Testis (tissue), 2 donors: ENCODE measurements at regions not wholly inside any gene's neighbourhood (a gene's known extent, or its start where the extent isn't known, plus 50 kb on each side); places are given as distances from the start of the nearest gene placed in this dataset.
A peak's percentile ranks its signal among the peaks of the same experiment; 100 is the strongest.

ENCODE experiments used
- DNase-seq: peaks from one replicate; pipeline ENCODE4 v3.0.0-alpha.2; 2019
- H3K27ac ChIP-seq, 2 donors: fragments of 200-600 bp; sonication (generic); one replicate each; pipeline ENCODE4 v1.5.1; 2019
- H3K27me3 ChIP-seq: fragments of 200-600 bp; sonication (generic); one replicate; pipeline ENCODE4 v1.5.1; 2019
- H3K36me3 ChIP-seq: fragments of 200-600 bp; sonication (generic); one replicate; pipeline ENCODE4 v1.5.1; 2017; ENCODE audit warnings: low read depth; ENCODE audit errors: missing control alignments
- H3K4me1 ChIP-seq: fragments of 200-600 bp; sonication (generic); one replicate; pipeline ENCODE4 v1.5.1; 2019
- H3K4me3 ChIP-seq, 2 donors: fragments of 200-600 bp; sonication (generic); one replicate each; pipeline ENCODE4 v1.5.1; 2017 to 2019
- H3K9me3 ChIP-seq: fragments of 200-600 bp; sonication (generic); one replicate; pipeline ENCODE4 v1.5.1; 2017
- CTCF ChIP-seq, 3 experiments: fragments of 450-650 bp in 2 of 3; fragments of 200-600 bp in 1 of 3; sonication (generic) in 1 of 3; IDR thresholded peaks; one replicate each; pipeline ENCODE4 v1.5.1; 2016 to 2019; ENCODE audit warnings: antibody characterized with exemption in 3 of 3, mild to moderate bottlenecking in 2 of 3, moderate library complexity in 1 of 3
- POLR2A ChIP-seq: fragments of 450-650 bp; IDR thresholded peaks from one replicate; pipeline ENCODE4 v1.6.1; 2017; ENCODE audit warnings: antibody characterized with exemption, mild to moderate bottlenecking, moderate library complexity
- WGBS, 2 donors: methylation state at CpG; one replicate each; pipeline ENCODE4 v1.1.5; 2018; 5-methylcytosine and 5-hydroxymethylcytosine counted together
- intact Hi-C: fragments of 100-400 bp; cut with DNase I; formaldehyde crosslinking; loops from one replicate; pipeline ENCODE4 v1.15.1; 2023; ENCODE audit warnings: low total_unique reads

- Histone ChIP-seq H3K27ac (no peak overlapping the region), H3K4me3 (no peak overlapping the region), H3K27me3 (no peaks in the 10 kb centered on the region), H3K4me1 (no peaks in the 10 kb centered on the region), H3K9me3 (no peaks in the 10 kb centered on the region), H3K36me3 (no peaks in the 10 kb centered on the region)
- TF ChIP-seq CTCF (IDR thresholded peaks at IDR 0.05) (no peak), POLR2A (no peak)
- DNase-seq, result no peak
- 72 to 74% methylated on average over 3 of the region's 3 CpGs for WGBS, 2 donors
- intact Hi-C loops, result no loop called here
Observed at GRCh38 chr9:17859228-17859627, 280.4 kb downstream of the SH3GL2 start.

GRCh38 chr9:17859987-17860386 is 281.1 kb downstream of the SH3GL2 start:
- no peaks in the 10 kb centered on the region for H3K9me3 ChIP-seq
- 88 to 96% methylated on average over 4 of the region's 4 CpGs for WGBS, 2 donors
- H3K27me3 ChIP-seq, result no peaks in the 10 kb centered on the region
- DNase-seq, result no peak
- TF ChIP-seq POLR2A, result no peak
- no peak for TF ChIP-seq CTCF (IDR thresholded peaks at IDR 0.05)
- intact Hi-C loops, result no loop called here
- no peak overlapping the region for H3K27ac ChIP-seq
- no peaks in the 10 kb centered on the region for H3K36me3 ChIP-seq
- no peaks in the 10 kb centered on the region for H3K4me1 ChIP-seq
- no peak overlapping the region for H3K4me3 ChIP-seq

GRCh38 chr9:17862101-17862500 is 283.2 kb downstream of the SH3GL2 start:
- Histone ChIP-seq H3K36me3 (no peaks in the 10 kb centered on the region), H3K9me3 (no peaks in the 10 kb centered on the region), H3K4me3 (no peak overlapping the region), H3K27me3 (no peaks in the 10 kb centered on the region), H3K4me1 (no peaks in the 10 kb centered on the region), H3K27ac (no peak overlapping the region)
- intact Hi-C loops, result no loop called here
- peak; percentile 66 for DNase-seq
- WGBS, 2 donors, result 56 to 68% methylated on average over 4 of the region's 4 CpGs
- TF ChIP-seq CTCF (IDR thresholded peaks at IDR 0.05) (no peak), POLR2A (no peak)

GRCh38 chr9:17862629-17863028 is 283.8 kb downstream of the SH3GL2 start:
- no peaks in the 10 kb centered on the region for H3K9me3 ChIP-seq
- no peak for TF ChIP-seq POLR2A
- no peak for TF ChIP-seq CTCF (IDR thresholded peaks at IDR 0.05)
- no peaks in the 10 kb centered on the region for H3K36me3 ChIP-seq
- DNase-seq, result no peak
- intact Hi-C loops, result no loop called here
- no peaks in the 10 kb centered on the region for H3K27me3 ChIP-seq
- no peak overlapping the region for H3K4me3 ChIP-seq
- no peak overlapping the region for H3K27ac ChIP-seq
- WGBS, 2 donors, result 68 to 82% methylated on average over 4 of the region's 4 CpGs
- no peaks in the 10 kb centered on the region for H3K4me1 ChIP-seq

- Histone ChIP-seq H3K4me3 (no peak overlapping the region), H3K27ac (no peak overlapping the region), H3K4me1 (no peaks in the 10 kb centered on the region), H3K9me3 (no peaks in the 10 kb centered on the region), H3K36me3 (no peaks in the 10 kb centered on the region), H3K27me3 (no peaks in the 10 kb centered on the region)
- TF ChIP-seq POLR2A (no peak), CTCF (IDR thresholded peaks at IDR 0.05) (no peak)
- DNase-seq, result no peak
- 91 to 93% methylated on average over 4 of the region's 4 CpGs for WGBS, 2 donors
- intact Hi-C loops, result no loop called here
Observed at GRCh38 chr9:17863213-17863883, 284.5 kb downstream of the SH3GL2 start.
